H4 (cell line): ENCODE measurements at regions not wholly inside any gene's neighbourhood (a gene's known extent, or its start where the extent isn't known, plus 50 kb on each side); places are given as distances from the start of the nearest gene placed in this dataset.

Experiments
- DNase-seq: peaks from one replicate; pipeline ENCODE4 v3.0.0-alpha.2; 2015; ENCODE audit warnings: low spot score

DNA sequence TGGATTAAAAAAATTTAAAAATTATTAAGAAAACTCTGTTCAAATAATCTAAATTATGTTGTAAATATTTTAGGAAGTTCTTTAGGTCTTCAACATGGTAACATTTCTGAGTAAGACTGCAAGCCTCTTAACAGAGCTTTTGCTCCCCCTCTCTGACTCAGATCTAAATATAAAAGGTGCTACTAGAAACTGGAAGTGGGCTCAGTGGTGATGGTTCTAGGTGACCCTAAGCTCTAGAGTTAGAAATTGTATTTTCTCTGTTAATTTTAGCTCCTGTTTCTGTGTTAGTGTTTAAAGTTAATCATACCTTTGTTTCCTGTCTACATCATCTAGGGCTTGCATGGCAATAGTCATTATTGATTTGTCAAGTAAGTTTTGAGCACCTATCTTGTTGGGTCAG is 159.9 kb upstream of the MEIS2 start:
- no peak for DNase-seq

GRCh38 chr15:37261685-37262084 is 161.3 kb upstream of the MEIS2 start:
- DNase-seq = no peak

DNA sequence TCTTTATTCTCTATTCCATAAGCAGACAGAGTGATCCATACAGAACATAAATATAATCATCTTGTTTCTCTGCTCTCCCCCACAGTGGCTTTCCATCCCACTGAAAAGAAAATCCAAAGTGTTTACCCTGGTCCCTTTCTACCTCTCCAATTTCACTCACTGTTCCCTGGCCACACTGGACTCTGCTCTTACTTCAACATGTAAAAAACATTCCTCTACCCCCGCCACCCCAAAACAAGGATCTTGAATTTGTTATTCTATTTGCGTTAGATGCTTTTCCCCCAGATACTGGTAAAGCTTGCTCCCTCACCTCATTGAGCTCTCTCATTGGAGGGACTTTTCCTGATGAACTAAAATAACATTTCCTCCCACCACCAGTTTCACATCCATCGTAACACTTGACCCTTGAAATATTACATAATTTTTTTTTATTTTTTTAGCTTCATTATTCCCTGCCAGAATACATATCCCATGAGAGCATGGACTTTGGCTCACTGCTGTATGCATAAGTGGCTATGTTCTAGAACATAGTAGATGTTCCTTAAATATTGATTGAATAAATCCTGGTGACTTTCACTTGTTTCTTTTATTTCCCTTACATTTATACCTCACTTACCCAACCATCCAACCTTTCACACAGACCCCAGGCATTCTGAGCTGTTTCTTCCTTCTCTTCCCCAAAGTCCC is 162.7 kb upstream of the MEIS2 start:
- no peak for DNase-seq

DNA sequence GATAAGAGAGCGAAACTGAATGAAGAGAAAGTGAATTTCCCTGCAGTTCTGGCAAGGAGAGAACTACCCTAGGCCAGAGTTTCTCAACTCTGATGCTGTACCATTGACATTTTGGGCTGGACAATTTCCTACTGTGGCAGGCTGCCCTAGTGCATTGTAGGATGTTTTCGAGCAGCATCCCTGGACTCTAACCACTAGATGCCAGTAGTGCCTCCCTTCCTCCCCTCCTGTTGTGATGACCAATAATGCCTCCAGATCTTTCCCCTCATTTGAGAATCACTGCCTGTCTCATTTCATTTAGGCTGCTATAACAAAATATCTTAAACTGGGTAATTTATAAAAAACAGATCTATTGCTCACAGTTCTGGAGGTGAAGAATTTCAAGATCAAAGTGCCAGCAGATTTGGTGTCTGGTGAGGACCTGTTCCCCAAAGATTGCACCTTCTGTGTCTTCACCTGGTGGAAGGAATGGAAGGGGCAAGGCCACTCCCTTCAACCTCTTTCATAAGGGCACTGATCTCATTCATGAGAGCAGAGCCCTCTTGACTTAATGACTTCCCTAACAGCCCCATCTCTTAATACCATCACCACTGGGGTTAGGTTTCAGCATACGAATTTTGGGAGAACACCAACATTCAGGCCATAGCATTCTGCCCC is 188.9 kb upstream of the MEIS2 start:
- peak; percentile 18 for DNase-seq

GRCh38 chr15:37291920-37292319 is 191.6 kb upstream of the MEIS2 start:
- no peak for DNase-seq

DNA sequence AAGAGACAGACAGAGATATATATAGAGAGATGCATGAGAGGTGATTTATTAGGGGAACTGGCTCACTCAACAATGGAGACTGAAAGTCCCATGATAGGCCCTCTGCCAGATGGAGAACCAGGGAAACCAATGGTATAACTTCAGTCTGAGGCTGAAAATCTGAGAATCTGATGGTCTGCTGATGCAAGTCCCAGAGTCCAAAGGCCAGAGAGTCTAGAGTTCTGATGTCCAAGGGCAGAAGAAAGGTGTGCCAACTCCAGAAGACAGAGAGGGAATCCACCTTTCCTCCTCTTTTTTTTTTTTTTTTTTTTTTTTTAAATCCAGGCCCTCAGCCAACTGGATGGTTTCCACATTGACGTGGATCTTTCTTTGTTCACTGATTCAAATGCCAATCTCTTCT is 197.9 kb upstream of the MEIS2 start:
- no peak for DNase-seq

DNA sequence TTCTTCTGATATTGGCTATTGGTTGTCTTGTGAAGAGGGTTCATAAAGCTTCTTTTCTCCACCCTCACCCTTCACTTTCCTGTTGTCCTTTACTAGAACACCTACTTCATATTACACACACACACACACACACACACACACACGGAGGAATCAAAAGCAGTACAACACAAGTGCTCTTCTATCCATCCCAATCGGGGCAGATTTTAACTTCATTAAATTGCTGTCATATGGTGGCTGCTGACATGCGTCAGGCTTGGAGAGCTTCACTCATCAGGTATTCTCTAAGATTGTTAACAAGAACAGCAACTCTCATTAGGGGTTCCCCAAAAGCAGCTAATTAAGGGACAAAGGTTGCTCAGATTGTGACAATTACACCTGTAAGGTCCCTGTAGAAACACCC is 239.1 kb upstream of the MEIS2 start:
- DNase-seq = no peak

DNA sequence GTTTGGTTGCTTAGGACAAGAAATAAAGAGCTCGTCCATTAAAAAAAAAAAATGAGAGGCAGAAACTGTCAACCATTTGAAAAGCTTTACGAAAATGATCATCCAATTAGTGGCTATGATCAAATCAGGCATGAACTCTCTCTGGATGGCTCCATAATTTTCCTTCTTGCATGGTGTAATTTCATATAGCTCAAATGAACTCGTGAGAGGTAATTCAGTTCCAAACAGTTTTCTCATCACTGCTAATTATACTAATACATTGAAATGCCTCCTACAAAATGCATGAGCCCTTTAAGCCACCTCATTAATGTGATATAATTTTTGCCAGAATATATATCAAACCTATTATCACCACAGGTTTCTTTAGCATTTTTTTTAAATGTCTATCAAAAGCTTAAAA is 239.5 kb upstream of the MEIS2 start:
- no peak for DNase-seq

GRCh38 chr15:37340438-37340837 is 240.1 kb upstream of the MEIS2 start:
- DNase-seq = no peak

GRCh38 chr15:37359101-37359892 is 258.9 kb upstream of the MEIS2 start:
- no peak for DNase-seq

DNA sequence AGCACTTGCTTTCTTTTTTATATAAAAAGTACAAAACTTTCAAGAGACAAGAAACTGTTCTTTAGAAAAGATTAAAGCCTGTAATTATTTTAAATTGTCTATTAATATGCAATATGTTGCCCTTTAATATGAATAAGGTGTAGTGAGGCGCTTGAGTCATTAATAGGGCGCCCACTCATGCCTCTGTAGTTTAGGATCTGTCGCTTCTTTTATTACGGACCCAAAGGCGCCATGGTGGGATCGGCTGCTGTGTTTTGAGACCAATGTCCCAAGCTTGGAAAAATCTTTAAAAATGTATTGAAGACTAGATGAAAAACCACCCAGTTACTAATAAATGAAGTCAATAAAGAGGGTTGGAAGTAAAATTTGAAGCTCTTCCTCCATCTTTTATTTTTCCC is 259.5 kb upstream of the MEIS2 start:
- DNase-seq = no peak

DNA sequence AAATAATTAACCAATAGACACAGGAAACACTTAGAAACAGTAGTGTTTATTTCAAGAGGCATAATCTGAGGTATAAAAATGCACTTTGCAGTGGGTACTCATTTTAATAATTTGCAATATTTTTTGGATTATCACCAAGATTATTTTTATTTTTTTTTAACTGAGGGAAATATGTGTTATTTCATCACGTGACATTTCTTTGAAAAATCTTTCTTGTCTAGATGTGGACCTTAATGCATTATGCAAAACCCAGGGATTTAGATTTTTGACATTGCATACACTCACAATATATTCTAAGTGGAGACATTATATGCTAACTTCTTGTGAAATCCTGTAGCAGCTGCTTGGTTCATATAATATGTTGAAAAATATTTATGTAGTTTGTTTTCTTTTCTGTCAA is 260.4 kb upstream of the MEIS2 start:
- no peak for DNase-seq

GRCh38 chr15:37361621-37362020 is 261.3 kb upstream of the MEIS2 start:
- DNase-seq = no peak

- no peak for DNase-seq
Measured at GRCh38 chr15:37362414-37362813, 262.1 kb upstream of the MEIS2 start.

DNA sequence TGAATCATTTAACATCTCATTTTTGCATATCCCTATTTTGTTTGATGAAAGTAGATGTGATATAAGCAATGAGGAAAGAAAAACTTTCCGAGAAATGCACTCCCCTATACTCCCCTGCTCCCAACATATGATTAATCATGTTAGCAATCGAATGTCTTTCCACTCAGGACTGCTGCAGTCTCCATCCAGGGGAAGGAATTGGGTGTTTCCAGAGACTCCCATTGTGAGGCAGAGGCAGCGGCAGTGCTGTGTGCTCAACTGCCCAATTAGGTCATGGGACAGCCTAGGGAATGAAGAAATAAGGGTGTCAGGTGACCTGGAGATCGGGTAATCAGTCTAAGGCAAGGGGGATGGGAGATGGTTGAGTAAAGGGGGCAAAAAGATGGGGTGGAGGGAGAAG is 268.6 kb upstream of the MEIS2 start:
- no peak for DNase-seq

GRCh38 chr15:37370941-37371340 is 270.6 kb upstream of the MEIS2 start:
- no peak for DNase-seq

DNA sequence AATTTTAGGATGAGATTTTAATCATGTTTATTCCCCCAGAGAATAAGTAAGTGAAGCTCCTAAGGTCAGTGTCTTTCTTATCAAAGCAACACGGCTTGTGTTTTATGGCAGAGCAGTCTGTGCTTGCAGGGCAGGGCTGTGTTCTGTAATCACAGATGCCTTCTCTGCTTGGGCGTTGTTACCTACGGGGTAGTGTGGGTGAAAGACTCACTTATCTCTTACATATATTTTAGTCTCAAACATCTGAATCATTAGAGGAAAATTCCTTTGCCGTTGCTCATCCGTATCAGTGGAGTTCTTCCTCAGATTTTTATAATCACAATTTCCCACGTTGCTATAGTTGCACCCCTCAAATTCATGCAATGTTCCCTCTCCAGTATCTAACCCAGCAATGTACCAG is 271.7 kb upstream of the MEIS2 start:
- no peak for DNase-seq

DNA sequence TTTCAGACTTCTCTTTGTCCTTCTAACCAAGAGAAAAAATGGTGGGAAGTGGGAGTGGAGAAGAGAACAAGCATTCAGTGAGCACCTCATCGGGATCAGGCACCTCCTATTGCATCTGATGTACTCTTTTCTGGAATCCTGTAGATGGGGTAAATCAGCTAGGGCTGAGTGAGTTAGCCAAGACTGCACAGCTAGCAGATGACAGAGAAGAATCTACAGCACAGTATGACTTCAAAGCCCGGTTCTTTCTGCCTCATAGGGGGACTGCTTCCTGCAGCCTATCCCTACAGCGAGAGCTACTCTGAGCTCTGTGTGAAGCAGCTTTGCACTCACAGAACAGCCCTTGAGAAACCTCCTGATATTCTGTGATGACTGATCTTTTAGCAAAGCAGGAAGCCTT is 275.2 kb upstream of the MEIS2 start:
- DNase-seq = no peak

DNA sequence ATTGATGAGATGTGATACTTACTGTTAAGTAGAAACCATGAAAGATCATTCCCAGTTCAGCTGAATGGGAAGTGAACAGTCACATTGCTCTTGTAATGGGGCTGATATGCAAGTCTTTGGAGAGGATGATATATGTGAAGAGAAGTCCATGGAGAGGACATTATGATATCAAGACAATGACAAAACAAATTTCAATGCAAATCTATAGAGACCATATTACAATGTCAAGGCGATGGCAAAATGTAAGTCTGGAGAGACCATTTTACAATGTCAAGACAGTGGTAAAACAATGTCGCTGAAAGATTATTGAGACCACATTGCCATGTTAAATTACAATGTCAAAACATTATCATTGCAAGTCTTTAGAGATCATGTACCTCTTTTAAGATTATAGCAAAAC is 277.1 kb upstream of the MEIS2 start:
- no peak for DNase-seq

DNA sequence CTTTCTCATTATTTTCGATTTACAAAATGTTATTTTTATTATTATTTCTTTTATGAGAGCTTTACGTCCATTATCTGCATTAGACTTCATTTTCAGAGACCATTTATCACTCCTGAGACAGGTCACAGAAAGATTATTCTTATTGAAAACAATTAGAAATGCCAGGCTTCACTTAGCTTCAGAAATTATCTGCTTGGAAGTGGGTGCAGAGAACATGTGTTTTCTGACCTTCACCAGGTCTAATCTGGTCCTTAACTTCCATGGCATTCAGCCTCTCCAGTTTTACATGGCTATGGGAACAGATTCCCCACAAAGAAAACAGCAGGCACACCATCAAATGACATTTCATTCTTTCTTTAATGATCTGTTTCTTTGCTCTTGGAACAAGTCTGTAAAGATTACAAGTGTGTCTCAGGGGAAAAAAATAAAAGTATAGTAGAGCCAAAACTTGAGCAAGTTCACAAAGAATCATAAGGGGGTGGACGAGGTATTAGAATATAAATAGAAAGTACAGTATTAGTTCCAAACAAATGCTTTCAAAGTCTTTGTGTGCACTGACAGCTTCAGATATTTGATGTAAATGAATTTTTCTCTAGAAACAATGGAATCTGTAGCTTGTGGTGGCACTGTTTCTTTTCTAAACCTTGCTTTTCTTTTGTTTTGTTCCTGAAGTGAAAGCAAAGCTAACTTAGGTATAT is 294.2 kb upstream of the MEIS2 start:
- no peak for DNase-seq

DNA sequence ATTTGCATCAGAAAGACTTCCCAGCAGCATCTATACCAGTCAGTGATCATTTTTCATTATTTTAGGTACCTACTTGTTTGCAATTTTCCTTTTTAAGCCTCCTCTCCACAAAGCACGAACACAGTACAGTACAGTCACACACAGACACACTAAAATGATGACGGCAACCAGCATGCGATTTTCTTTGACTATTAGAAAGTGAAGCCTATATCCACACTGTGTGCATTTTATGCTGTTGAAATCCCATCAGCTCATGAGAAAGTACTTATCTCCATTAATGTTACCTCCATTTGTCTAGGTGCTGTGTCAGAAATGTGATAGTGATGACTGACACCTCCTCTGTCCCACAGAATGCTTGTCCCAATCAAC is 294.7 kb upstream of the MEIS2 start:
- no peak for DNase-seq

GRCh38 chr15:37397266-37398022 is 297.1 kb upstream of the MEIS2 start:
- no peak for DNase-seq
